HG03460 (cell line): ENCODE measurements at regions not wholly inside any gene's neighbourhood (a gene's known extent, or its start where the extent isn't known, plus 50 kb on each side); places are given as distances from the start of the nearest gene placed in this dataset.
"Not testable (repeated sequence)": the region's sequence is repeated elsewhere in the genome, so short reads cannot be mapped to it uniquely, and the experiment has no call there.

Experiments
- ATAC-seq: cut with Tn5 transposase; IDR thresholded peaks from one replicate; pipeline ENCODE4 v1.9.1; 2021; ENCODE audit not compliant: unreplicated experiment

GRCh38 chr21:8455279-8456128 lies 2065.9 kb upstream of the TPTE start:
- ATAC-seq = peak; percentile 46

GRCh38 chr21:8464403-8465152 lies 2056.8 kb upstream of the TPTE start:
- peak; percentile 56 for ATAC-seq

- ATAC-seq = not testable (repeated sequence)
These were observed 2054.7 kb upstream of the TPTE start for GRCh38 chr21:8466642-8467041.
